ENCODE measurements at regions not wholly inside any gene's neighbourhood (a gene's known extent, or its start where the extent isn't known, plus 50 kb on each side); places are given as distances from the start of the nearest gene placed in this dataset.

- TF ChIP-seq CTCF (IDR thresholded peaks at IDR 0.05), result no peak
- TF ChIP-seq POLR2A (IDR thresholded peaks at IDR 0.05), result no peak
These were observed 692.5 kb upstream of the MIR17HG start for GRCh38 chr13:90654970-90655369.

All from esophagus squamous epithelium (tissue), 4 donors.